A549 (cell line): ENCODE measurements at regions not wholly inside any gene's neighbourhood (a gene's known extent, or its start where the extent isn't known, plus 50 kb on each side); places are given as distances from the start of the nearest gene placed in this dataset.

Experiments used
- CTCF ChIP-seq: fragments of >200 bp; sonication (Bioruptor Twin); formaldehyde crosslinking; IDR thresholded peaks from 3 replicates; pipeline ENCODE4 v1.5.1; 2016
- HMGXB4 ChIP-seq: fragments of 250-450 bp; sonication (Bioruptor Pico); IDR thresholded peaks from 2 replicates; pipeline ENCODE4 v1.5.0; 2021; ENCODE audit warnings: mild to moderate bottlenecking, moderate library complexity, borderline replicate concordance
- KDM1A ChIP-seq: fragments of 200-600 bp; sonication (generic); IDR thresholded peaks from 2 replicates; pipeline ENCODE4 v1.6.1; 2016; ENCODE audit warnings: low read depth, mild to moderate bottlenecking
- TP53 ChIP-seq: fragments of 250-450 bp; sonication (Bioruptor Pico); IDR thresholded peaks from 2 replicates; pipeline ENCODE4 v1.5.0; 2021; ENCODE audit warnings: mild to moderate bottlenecking, moderate library complexity
- ZFP36 ChIP-seq: fragments of 450-650 bp; IDR thresholded peaks from 2 replicates; pipeline ENCODE4 v1.6.1; 2014; ENCODE audit warnings: borderline replicate concordance; ENCODE audit not compliant: partially characterized antibody

GRCh38 chr6:132101535-132101934, 150.4 kb upstream of the CCN2 start:
- TF ChIP-seq ZFP36 = no peak
- TF ChIP-seq CTCF = no peak
- TF ChIP-seq TP53 (CRISPR knock-in tag) = no peak
- no peak for TF ChIP-seq KDM1A
- TF ChIP-seq HMGXB4 = no peak
